Gastrocnemius medialis (tissue), 4 donors: ENCODE measurements at regions not wholly inside any gene's neighbourhood (a gene's known extent, or its start where the extent isn't known, plus 50 kb on each side); places are given as distances from the start of the nearest gene placed in this dataset.

Experiments used
- ATAC-seq, 2 donors: fragments of 150-250 bp; one replicate each; pipeline ENCODE4 v1.9.1; 2016
- DNase-seq, 2 donors: peaks; one replicate each; pipeline ENCODE4 v3.0.0-alpha.2; 2019
- H3K27ac ChIP-seq, 4 donors: fragments of 200-600 bp; sonication (generic); 1 replicate in 1 of 4; 2 replicates in 3 of 4; pipeline ENCODE4 v1.5.1; 2016 to 2018; ENCODE audit warnings: mild to moderate bottlenecking in 2 of 4, moderate library complexity in 1 of 4
- H3K27me3 ChIP-seq, 3 donors: fragments of 200-600 bp; sonication (generic) in 2 of 3; 1 replicate in 1 of 3; 2 replicates in 2 of 3; pipeline versions ENCODE4 v1.5.1 to v1.6.0; 2016 to 2019; ENCODE audit warnings: mild to moderate bottlenecking in 1 of 3, moderate library complexity in 1 of 3
- H3K36me3 ChIP-seq, 2 donors: fragments of 200-600 bp; sonication (generic) in 1 of 2; one replicate each; pipeline ENCODE4 v1.5.1; 2017 to 2018
- H3K4me1 ChIP-seq, 2 donors: fragments of 200-600 bp; sonication (generic) in 1 of 2; one replicate each; pipeline ENCODE4 v1.5.1; 2016 to 2017; ENCODE audit warnings: mild to moderate bottlenecking in 2 of 2
- H3K4me3 ChIP-seq, 4 donors: fragments of 200-600 bp; sonication (generic) in 3 of 4; 1 replicate in 1 of 4; 2 replicates in 3 of 4; pipeline ENCODE4 v1.5.1; 2016 to 2019; ENCODE audit warnings: mild to moderate bottlenecking in 2 of 4
- H3K9me3 ChIP-seq, 3 donors: fragments of 200-600 bp; sonication (generic) in 2 of 3; 1 replicate in 1 of 3; 2 replicates in 2 of 3; pipeline ENCODE4 v1.5.1; 2016 to 2019
- POLR2A ChIP-seq, 2 donors: fragments of 450-650 bp; IDR thresholded peaks; one replicate each; pipeline ENCODE4 v1.6.1; 2017; ENCODE audit warnings: antibody characterized with exemption in 2 of 2, mild to moderate bottlenecking in 2 of 2, moderate library complexity in 2 of 2
- in situ Hi-C, 4 donors: fragments of 200-750 bp; cut with MboI; loops; one replicate each; pipeline versions ENCODE4 v1.15.0 to v1.8.0; 2017; ENCODE audit warnings: low sequenced_read_pairs in 4 of 4
- intact Hi-C: fragments of 100-400 bp; cut with DNase I; formaldehyde crosslinking; loops from one replicate; pipeline ENCODE4 v1.15.1; 2023; ENCODE audit warnings: low total_unique reads
- TF ChIP-seq, protein P1 (sequence below), 5 experiments: fragments of 450-650 bp in 3 of 5; fragments of 200-600 bp in 2 of 5; sonication (generic) in 2 of 5; IDR thresholded peaks in 4 of 5; conservative IDR thresholded peaks in 1 of 5; 1 replicate in 4 of 5; 2 replicates in 1 of 5; pipeline ENCODE4 v1.5.1; 2016 to 2019; ENCODE audit warnings: antibody characterized with exemption in 5 of 5, mild to moderate bottlenecking in 3 of 5, moderate library complexity in 3 of 5

DNA sequence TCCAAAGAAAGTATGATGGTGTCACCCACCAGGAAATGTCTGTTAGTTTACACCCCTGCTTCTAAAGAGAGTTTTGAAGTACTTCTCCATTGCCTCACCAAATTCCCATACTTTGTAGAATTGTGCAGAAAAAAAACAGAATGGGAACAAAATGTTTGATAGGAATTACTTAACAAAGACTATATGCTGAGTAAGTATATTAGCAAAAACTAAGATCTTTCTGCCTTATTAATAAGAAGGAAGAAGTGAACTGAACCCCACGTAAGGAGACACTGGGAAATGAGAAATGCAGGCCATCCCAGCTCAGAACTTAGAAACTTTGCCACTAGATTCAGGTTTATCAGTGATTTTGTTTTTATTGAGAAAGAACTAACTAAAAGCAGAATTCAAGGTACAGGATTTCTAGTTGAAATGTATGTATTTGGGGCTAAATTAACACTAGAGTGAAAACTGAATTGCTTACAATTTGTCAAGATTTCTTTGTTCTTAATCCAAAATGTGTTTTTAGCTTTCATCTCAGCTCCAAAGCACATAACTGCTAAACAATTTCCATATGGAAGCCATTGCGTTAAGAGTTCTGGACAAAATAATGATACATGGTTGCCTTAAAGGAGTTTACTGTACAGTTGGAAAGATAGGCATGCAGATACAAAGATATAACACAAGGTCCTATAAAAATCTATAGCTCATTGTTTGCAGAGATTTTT lies 102.7 kb upstream of the BMP5 start:
- no peaks in the 10 kb centered on the region for H3K27me3 ChIP-seq
- intact Hi-C loops, result no loop called here
- in situ Hi-C loops, result loop anchor here in 2 of 4 donors (25.0 kb wide), 2 partner anchors 309 to 691 kb away; no protein-coding TSS in a partner anchor
- no peaks in the 10 kb centered on the region for H3K36me3 ChIP-seq
- no peak for ATAC-seq
- no peak overlapping the region for H3K4me3 ChIP-seq
- TF ChIP-seq, protein P1, sequence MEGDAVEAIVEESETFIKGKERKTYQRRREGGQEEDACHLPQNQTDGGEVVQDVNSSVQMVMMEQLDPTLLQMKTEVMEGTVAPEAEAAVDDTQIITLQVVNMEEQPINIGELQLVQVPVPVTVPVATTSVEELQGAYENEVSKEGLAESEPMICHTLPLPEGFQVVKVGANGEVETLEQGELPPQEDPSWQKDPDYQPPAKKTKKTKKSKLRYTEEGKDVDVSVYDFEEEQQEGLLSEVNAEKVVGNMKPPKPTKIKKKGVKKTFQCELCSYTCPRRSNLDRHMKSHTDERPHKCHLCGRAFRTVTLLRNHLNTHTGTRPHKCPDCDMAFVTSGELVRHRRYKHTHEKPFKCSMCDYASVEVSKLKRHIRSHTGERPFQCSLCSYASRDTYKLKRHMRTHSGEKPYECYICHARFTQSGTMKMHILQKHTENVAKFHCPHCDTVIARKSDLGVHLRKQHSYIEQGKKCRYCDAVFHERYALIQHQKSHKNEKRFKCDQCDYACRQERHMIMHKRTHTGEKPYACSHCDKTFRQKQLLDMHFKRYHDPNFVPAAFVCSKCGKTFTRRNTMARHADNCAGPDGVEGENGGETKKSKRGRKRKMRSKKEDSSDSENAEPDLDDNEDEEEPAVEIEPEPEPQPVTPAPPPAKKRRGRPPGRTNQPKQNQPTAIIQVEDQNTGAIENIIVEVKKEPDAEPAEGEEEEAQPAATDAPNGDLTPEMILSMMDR (IDR thresholded peaks at IDR 0.05 in 4 of 5, conservative IDR thresholded peaks at IDR 0.05 in 1 of 5), result no peak
- no peak for TF ChIP-seq POLR2A (IDR thresholded peaks at IDR 0.05)
- H3K9me3 ChIP-seq, result no peaks in the 10 kb centered on the region
- DNase-seq, result no peak
- H3K27ac ChIP-seq, result no peak overlapping the region
- no peaks in the 10 kb centered on the region for H3K4me1 ChIP-seq

DNA sequence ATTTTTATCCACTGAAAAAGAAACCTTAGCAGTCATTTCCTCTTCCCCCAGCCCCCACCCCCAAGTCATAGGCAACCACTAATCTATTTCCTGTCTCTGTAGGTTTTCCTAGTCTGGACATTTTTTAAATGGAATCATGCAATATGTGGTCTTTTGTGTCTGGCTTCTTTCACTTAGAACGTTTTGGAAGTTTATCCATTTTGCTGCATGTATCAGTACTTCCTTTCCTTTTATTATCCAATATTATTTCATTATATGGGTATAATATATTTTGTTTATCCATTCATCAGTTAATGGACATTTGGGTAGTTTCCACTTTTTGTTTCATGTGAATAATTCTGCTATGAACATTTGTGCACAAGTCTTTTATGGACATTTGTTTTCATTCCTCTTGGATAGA lies 99.3 kb upstream of the BMP5 start:
- intact Hi-C loops, result no loop called here
- no peak overlapping the region for H3K27ac ChIP-seq

DNA sequence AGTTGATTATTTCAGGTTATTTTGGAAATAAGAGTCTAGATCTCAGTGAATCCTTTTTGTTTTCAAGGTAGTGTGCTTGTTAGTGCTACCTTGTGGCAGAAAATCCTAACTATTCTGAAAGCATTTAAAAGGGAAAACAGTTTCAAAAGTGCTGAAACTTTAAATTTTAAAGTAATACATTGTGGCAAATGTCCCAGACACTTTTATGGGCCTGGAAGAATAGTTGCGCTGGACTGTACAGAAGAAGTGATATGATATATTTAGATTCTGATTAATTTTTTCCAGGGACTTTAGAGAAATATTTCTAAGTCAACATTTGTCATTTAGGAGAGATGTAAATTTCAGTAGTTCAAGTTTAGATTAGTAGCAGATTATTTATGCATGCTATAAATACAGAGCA lies 96.7 kb upstream of the BMP5 start:
- in situ Hi-C loops, result loop anchor here in 2 of 4 donors (25.0 kb wide), 2 partner anchors 535 to 685 kb away; no protein-coding TSS in a partner anchor
- TF ChIP-seq POLR2A (IDR thresholded peaks at IDR 0.05), result no peak
- TF ChIP-seq, protein P1 (IDR thresholded peaks at IDR 0.05 in 4 of 5, conservative IDR thresholded peaks at IDR 0.05 in 1 of 5), result no peak

More for the DNA sequence above, 99.3 kb upstream of the BMP5 start:
- Histone ChIP-seq H3K4me3 (no peak overlapping the region), H3K36me3 (no peaks in the 10 kb centered on the region), H3K4me1 (no peaks in the 10 kb centered on the region), H3K9me3 (no peaks in the 10 kb centered on the region), H3K27me3 (no peaks in the 10 kb centered on the region)
- DNase-seq (no peak), ATAC-seq (no peak)
- TF ChIP-seq, protein P1 (IDR thresholded peaks at IDR 0.05 in 4 of 5, conservative IDR thresholded peaks at IDR 0.05 in 1 of 5), result no peak
- TF ChIP-seq POLR2A (IDR thresholded peaks at IDR 0.05), result no peak
- in situ Hi-C loops, result loop anchor here in 3 of 4 donors (25.0 kb wide), 3 partner anchors 313 to 687 kb away; no protein-coding TSS in a partner anchor

GRCh38 chr6:55969526-55969925 lies 94.1 kb upstream of the BMP5 start:
- Histone ChIP-seq H3K4me1 (no peaks in the 10 kb centered on the region), H3K9me3 (no peaks in the 10 kb centered on the region), H3K27me3 (no peaks in the 10 kb centered on the region), H3K4me3 (no peak overlapping the region), H3K27ac (no peak overlapping the region), H3K36me3 (no peaks in the 10 kb centered on the region)
- in situ Hi-C loops, result loop anchor here in 2 of 4 donors (25.0 kb wide), 2 partner anchors 532 to 682 kb away; no protein-coding TSS in a partner anchor
- intact Hi-C loops, result no loop called here
- DNase-seq, result no peak
- no peak for ATAC-seq
- TF ChIP-seq, protein P1 (IDR thresholded peaks at IDR 0.05 in 4 of 5, conservative IDR thresholded peaks at IDR 0.05 in 1 of 5), result no peak
- TF ChIP-seq POLR2A (IDR thresholded peaks at IDR 0.05), result no peak

More for the DNA sequence above, 96.7 kb upstream of the BMP5 start:
- H3K9me3 ChIP-seq, result no peaks in the 10 kb centered on the region
- intact Hi-C loops, result no loop called here
- no peaks in the 10 kb centered on the region for H3K36me3 ChIP-seq
- H3K27me3 ChIP-seq, result no peaks in the 10 kb centered on the region
- no peak overlapping the region for H3K27ac ChIP-seq
- no peaks in the 10 kb centered on the region for H3K4me1 ChIP-seq
- DNase-seq, result no peak
- no peak overlapping the region for H3K4me3 ChIP-seq
- no peak for ATAC-seq
